KMS-11 (cell line): ENCODE measurements at regions not wholly inside any gene's neighbourhood (a gene's known extent, or its start where the extent isn't known, plus 50 kb on each side); places are given as distances from the start of the nearest gene placed in this dataset.

Experiments used
- H2AFZ ChIP-seq: fragments of 200-600 bp; sonication (generic); 2 replicates; pipeline ENCODE4 v1.6.1; 2016; ENCODE audit warnings: antibody characterized with exemption, mixed run types, low read depth
- H3K27ac ChIP-seq: fragments of 200-600 bp; sonication (generic); 2 replicates; pipeline ENCODE4 v1.6.1; 2016; ENCODE audit warnings: mild to moderate bottlenecking, mixed run types
- H3K27me3 ChIP-seq: fragments of 200-600 bp; sonication (generic); 2 replicates; pipeline ENCODE4 v1.6.1; 2017; ENCODE audit warnings: mild to moderate bottlenecking, low read depth, mixed run types, moderate library complexity; ENCODE audit not compliant: insufficient read depth
- H3K36me3 ChIP-seq: fragments of 200-600 bp; sonication (generic); 2 replicates; pipeline ENCODE4 v1.6.1; 2017; ENCODE audit warnings: mild to moderate bottlenecking, mixed run types; ENCODE audit not compliant: insufficient read depth
- H3K4me1 ChIP-seq: fragments of 200-600 bp; sonication (generic); 2 replicates; pipeline ENCODE4 v1.6.1; 2016; ENCODE audit warnings: mild to moderate bottlenecking, low read depth, mixed run types; ENCODE audit not compliant: poor library complexity, severe bottlenecking
- H3K4me2 ChIP-seq: fragments of 200-600 bp; sonication (generic); 2 replicates; pipeline ENCODE4 v1.7.0; 2016; ENCODE audit warnings: mild to moderate bottlenecking, mixed run types
- H3K4me3 ChIP-seq: fragments of 200-600 bp; sonication (generic); IDR thresholded peaks from 2 replicates; pipeline ENCODE4 v1.6.1; 2017; ENCODE audit warnings: low read depth, low read length, mixed read lengths; ENCODE audit not compliant: insufficient read depth
- H3K79me2 ChIP-seq: fragments of 200-600 bp; sonication (generic); 2 replicates; pipeline ENCODE4 v1.6.1; 2016; ENCODE audit warnings: low read depth, mixed run types; ENCODE audit not compliant: insufficient read depth
- H3K9ac ChIP-seq: fragments of 200-600 bp; sonication (generic); 2 replicates; pipeline ENCODE4 v1.6.1; 2016; ENCODE audit warnings: mild to moderate bottlenecking, mixed run types
- H4K20me1 ChIP-seq: fragments of 200-600 bp; sonication (generic); 2 replicates; pipeline ENCODE4 v1.6.1; 2016; ENCODE audit warnings: mild to moderate bottlenecking, mixed run types; ENCODE audit not compliant: insufficient read depth
- CTCF ChIP-seq: fragments of 200-600 bp; sonication (generic); conservative IDR thresholded peaks from 2 replicates; pipeline ENCODE4 v1.6.1; 2017; ENCODE audit warnings: low read depth, mild to moderate bottlenecking, antibody characterized with exemption, low read length, moderate library complexity, mixed read lengths

DNA sequence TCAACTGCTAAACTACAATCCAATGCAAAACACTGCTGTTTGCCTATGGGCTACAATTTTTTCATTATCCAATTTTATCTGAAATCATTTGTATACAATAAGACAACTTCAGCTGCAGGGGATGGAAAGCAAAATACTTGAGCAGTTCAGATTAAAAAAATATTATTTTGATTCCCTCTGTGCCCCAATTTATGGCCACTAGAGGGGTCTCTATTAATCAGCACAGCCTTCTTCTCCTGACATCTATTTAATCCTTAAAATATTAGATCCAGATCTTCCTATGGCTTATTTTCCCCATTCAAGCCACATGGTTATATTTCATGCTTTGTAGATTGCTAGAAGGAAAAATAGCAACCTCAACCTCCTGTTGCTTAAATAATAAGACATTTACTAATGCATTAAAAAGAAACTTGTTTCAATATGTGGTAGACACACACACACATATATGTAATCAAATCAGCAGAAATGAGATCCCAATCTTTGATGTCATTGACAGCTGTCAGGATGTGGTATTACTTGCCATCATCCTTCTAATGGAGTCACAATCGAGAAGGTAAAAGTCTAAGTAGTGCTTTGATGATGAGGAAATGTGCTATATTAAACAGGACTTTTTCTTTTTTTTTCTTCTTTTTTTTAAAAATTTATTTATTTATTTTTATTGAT lies 104.2 kb downstream of the P2RY1 start:
- Histone ChIP-seq H4K20me1 (no peaks in the 10 kb centered on the region), H3K27ac (no peak overlapping the region), H3K79me2 (no peaks in the 10 kb centered on the region), H3K4me3 (no peak overlapping the region), H3K27me3 (no peaks in the 10 kb centered on the region), H3K4me1 (no peaks in the 10 kb centered on the region), H2AFZ (no peak overlapping the region), H3K36me3 (no peaks in the 10 kb centered on the region), H3K9ac (no peak overlapping the region), H3K4me2 (no peak overlapping the region)
- no peak for TF ChIP-seq CTCF

GRCh38 chr3:152941859-152942258 lies 106.9 kb downstream of the P2RY1 start:
- no peaks in the 10 kb centered on the region for H4K20me1 ChIP-seq
- H3K4me1 ChIP-seq: no peaks in the 10 kb centered on the region
- no peaks in the 10 kb centered on the region for H3K79me2 ChIP-seq
- no peak overlapping the region for H2AFZ ChIP-seq
- no peaks in the 10 kb centered on the region for H3K27me3 ChIP-seq
- no peaks in the 10 kb centered on the region for H3K36me3 ChIP-seq
- H3K27ac ChIP-seq: no peak overlapping the region
- TF ChIP-seq CTCF: no peak
- H3K4me2 ChIP-seq: no peak overlapping the region
- H3K4me3 ChIP-seq: no peak overlapping the region
- no peak overlapping the region for H3K9ac ChIP-seq

DNA sequence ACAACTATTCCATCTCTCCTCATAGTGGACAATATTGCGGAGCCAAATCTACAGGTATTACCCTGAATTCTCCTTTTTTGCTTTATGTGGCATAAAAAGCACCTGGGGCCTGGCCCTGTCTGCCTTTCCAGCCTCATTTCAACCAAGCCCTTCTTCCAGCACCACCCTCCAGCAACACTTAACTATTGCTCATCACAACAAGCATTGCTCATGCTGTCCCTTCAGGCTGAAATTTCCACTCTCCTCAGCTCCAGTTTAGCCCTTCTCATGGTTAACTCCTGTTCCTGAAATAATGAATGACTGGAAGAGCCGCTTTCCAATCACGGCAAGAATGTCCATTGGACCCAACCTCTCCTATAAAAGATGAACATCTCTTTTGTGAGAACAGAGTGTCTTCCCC lies 107.4 kb downstream of the P2RY1 start:
- Histone ChIP-seq H2AFZ (no peak overlapping the region), H3K4me1 (no peaks in the 10 kb centered on the region), H3K36me3 (no peaks in the 10 kb centered on the region), H3K9ac (no peak overlapping the region), H3K79me2 (no peaks in the 10 kb centered on the region), H3K4me3 (no peak overlapping the region), H3K4me2 (no peak overlapping the region), H3K27me3 (no peaks in the 10 kb centered on the region), H4K20me1 (no peaks in the 10 kb centered on the region), H3K27ac (no peak overlapping the region)
- no peak for TF ChIP-seq CTCF

DNA sequence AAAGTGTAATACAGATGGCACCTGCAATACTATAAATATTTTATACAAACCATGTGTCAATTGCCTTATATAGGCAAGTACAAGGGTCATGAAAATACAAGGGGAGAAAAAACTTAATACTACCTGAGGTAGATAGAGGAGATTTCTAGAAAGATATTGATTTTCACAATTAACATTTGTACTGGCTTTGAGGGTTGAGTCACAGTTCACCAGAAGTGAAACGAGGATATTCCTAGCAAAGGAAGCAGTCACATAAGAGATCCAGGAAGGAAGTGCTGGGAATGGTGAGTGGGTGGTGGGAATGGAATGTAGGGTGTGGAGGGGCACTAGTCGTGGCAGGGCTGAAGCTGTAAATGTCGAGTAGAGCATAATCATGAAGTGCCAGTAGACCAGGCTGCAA lies 108.7 kb downstream of the P2RY1 start:
- Histone ChIP-seq H4K20me1 (no peaks in the 10 kb centered on the region), H3K27me3 (no peaks in the 10 kb centered on the region), H3K36me3 (no peaks in the 10 kb centered on the region), H2AFZ (no peak overlapping the region), H3K4me3 (no peak overlapping the region), H3K4me2 (no peak overlapping the region), H3K4me1 (no peaks in the 10 kb centered on the region), H3K79me2 (no peaks in the 10 kb centered on the region), H3K9ac (no peak overlapping the region), H3K27ac (no peak overlapping the region)
- TF ChIP-seq CTCF: no peak
